ENCODE measurements at regions not wholly inside any gene's neighbourhood (a gene's known extent, or its start where the extent isn't known, plus 50 kb on each side); places are given as distances from the start of the nearest gene placed in this dataset.

DNA sequence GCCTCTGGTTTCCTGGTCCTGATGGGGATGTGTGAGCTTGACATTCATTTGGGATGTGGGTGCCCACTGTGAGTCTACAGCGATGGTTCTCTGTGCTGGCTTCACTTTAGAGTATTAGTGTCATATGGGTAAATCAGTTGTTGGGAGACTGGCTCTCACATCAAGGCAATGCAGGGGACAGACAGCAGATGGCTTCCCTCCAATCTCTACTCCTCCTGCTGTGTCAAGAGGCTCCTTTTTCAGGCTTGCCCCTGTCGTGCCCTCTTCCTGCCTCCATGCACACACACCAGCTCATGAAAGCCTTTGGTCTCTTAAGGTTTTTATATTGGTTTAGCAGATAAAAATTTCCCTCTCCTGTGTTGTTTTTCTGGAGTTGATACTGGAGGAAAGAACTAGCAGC, 315.6 kb downstream of the RDH14 start:
- DNase-seq (ENCODE audit: low read depth in 1 of 2, low spot score in 1 of 2): peak in 1 of 2 experiments; percentile 9
- no peak overlapping the region for H3K4me2 ChIP-seq
- no peaks in the 10 kb centered on the region for H3K9me3 ChIP-seq
- POLR2A ChIA-PET: no interaction called here
- 3% methylated on average over 2 of the region's 2 CpGs for WGBS (ENCODE audit: missing lambda C conversion rate)
- H3K4me3 ChIP-seq: no peak overlapping the region
- CTCF ChIA-PET: no interaction called here
- no peak for ATAC-seq
- no peak overlapping the region for H3K27ac ChIP-seq
- no peak for FAIRE-seq
- TF ChIP-seq, protein P1, sequence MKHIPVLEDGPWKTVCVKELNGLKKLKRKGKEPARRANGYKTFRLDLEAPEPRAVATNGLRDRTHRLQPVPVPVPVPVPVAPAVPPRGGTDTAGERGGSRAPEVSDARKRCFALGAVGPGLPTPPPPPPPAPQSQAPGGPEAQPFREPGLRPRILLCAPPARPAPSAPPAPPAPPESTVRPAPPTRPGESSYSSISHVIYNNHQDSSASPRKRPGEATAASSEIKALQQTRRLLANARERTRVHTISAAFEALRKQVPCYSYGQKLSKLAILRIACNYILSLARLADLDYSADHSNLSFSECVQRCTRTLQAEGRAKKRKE (CRISPR knock-in tag; IDR thresholded peaks at IDR 0.05; ENCODE audit: low read depth): no peak
- TF ChIP-seq TP53 (CRISPR knock-in tag; IDR thresholded peaks at IDR 0.05) (no peak), CHD2 (IDR thresholded peaks at IDR 0.05; ENCODE audit: low read length, partially characterized antibody) (no peak), NPAS2 (CRISPR knock-in tag; IDR thresholded peaks at IDR 0.05; ENCODE audit: borderline replicate concordance) (no peak), MAZ (IDR thresholded peaks at IDR 0.05; ENCODE audit: borderline replicate concordance, low read depth, low read length) (no peak), HOXB5 (CRISPR knock-in tag; IDR thresholded peaks at IDR 0.05) (no peak), MYC (IDR thresholded peaks at IDR 0.05; ENCODE audit: borderline replicate concordance, low read length) (no peak), E2F6 (IDR thresholded peaks at IDR 0.05; ENCODE audit: borderline replicate concordance, low read depth) (no peak), RAD21 (conservative IDR thresholded peaks at IDR 0.05 in 1 of 2, IDR thresholded peaks at IDR 0.05 in 1 of 2) (no peak), CBX8 (IDR thresholded peaks at IDR 0.05) (no peak), JUNB (IDR thresholded peaks at IDR 0.05) (no peak), RFX5 (IDR thresholded peaks at IDR 0.05) (no peak)
- H3K4me1 ChIP-seq: no peaks in the 10 kb centered on the region

DNA sequence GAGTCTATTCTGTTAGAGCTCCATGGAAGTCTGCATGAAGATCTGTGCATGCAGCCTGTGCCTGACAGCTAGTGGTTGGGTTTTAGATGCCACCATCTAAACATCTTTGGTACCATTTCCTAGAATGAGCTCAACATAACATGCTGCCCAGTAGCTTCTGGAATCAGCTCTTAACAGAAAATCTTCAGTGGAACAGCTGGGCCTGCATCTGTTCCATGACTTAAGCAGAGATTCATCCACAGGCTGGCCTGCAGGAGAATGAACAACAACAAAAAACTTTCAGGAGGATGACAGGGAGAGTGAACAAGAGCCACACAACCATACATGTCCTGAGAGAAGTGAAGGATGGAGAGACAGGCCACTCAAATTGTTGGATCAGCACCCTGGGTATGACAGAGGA, 316.6 kb downstream of the RDH14 start:
- ChIA-PET CTCF (no interaction called here), POLR2A (no interaction called here)
- ATAC-seq: no peak
- Histone ChIP-seq H3K27ac (no peak overlapping the region), H3K4me1 (no peaks in the 10 kb centered on the region), H3K4me3 (no peak overlapping the region), H3K9me3 (no peaks in the 10 kb centered on the region), H3K4me2 (no peak overlapping the region)
- no peak for DNase-seq (ENCODE audit: low read depth in 1 of 2, low spot score in 1 of 2)
- no peak for TF ChIP-seq FOXS1 (CRISPR knock-in tag; IDR thresholded peaks at IDR 0.05)
- no peak for TF ChIP-seq FOSL2 (IDR thresholded peaks at IDR 0.05)
- no peak for TF ChIP-seq FOSL2 (CRISPR knock-in tag; IDR thresholded peaks at IDR 0.05)
- TF ChIP-seq RFX5 (IDR thresholded peaks at IDR 0.05): no peak
- TF ChIP-seq CHD4 (IDR thresholded peaks at IDR 0.05; ENCODE audit: borderline replicate concordance): no peak
- TF ChIP-seq CEBPB (IDR thresholded peaks at IDR 0.05): no peak
- TF ChIP-seq RNF2 (IDR thresholded peaks at IDR 0.05; ENCODE audit: borderline replicate concordance, low read depth): no peak
- TF ChIP-seq CBX2 (IDR thresholded peaks at IDR 0.05; ENCODE audit: borderline replicate concordance, low read depth): no peak
- no peak for TF ChIP-seq NPAS2 (CRISPR knock-in tag; IDR thresholded peaks at IDR 0.05; ENCODE audit: borderline replicate concordance)
- TF ChIP-seq TP53 (CRISPR knock-in tag; IDR thresholded peaks at IDR 0.05): no peak
- no peak for TF ChIP-seq RAD21 (conservative IDR thresholded peaks at IDR 0.05 in 1 of 2, IDR thresholded peaks at IDR 0.05 in 1 of 2)
- TF ChIP-seq JUN (IDR thresholded peaks at IDR 0.05): no peak
- no peak for TF ChIP-seq HMGXB4 (CRISPR knock-in tag; IDR thresholded peaks at IDR 0.05; ENCODE audit: borderline replicate concordance)
- TF ChIP-seq SREBF2 (IDR thresholded peaks at IDR 0.05): no peak
- no peak for TF ChIP-seq MYC (IDR thresholded peaks at IDR 0.05; ENCODE audit: borderline replicate concordance, low read length)
- TF ChIP-seq, protein P2, sequence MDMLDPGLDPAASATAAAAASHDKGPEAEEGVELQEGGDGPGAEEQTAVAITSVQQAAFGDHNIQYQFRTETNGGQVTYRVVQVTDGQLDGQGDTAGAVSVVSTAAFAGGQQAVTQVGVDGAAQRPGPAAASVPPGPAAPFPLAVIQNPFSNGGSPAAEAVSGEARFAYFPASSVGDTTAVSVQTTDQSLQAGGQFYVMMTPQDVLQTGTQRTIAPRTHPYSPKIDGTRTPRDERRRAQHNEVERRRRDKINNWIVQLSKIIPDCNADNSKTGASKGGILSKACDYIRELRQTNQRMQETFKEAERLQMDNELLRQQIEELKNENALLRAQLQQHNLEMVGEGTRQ (IDR thresholded peaks at IDR 0.05): no peak
- no peak for TF ChIP-seq FOSB (CRISPR knock-in tag; IDR thresholded peaks at IDR 0.05)
- no peak for TF ChIP-seq E2F6 (IDR thresholded peaks at IDR 0.05; ENCODE audit: borderline replicate concordance, low read depth)
- TF ChIP-seq PHF8 (IDR thresholded peaks at IDR 0.05; ENCODE audit: borderline replicate concordance, low read depth): no peak
- no peak for FAIRE-seq
